SJCRH30 (cell line): ENCODE measurements at regions not wholly inside any gene's neighbourhood (a gene's known extent, or its start where the extent isn't known, plus 50 kb on each side); places are given as distances from the start of the nearest gene placed in this dataset.

Experiments
- DNase-seq, 2 experiments: peaks; one replicate each; pipeline ENCODE4 v3.0.0-alpha.2; 2015 to 2020
- H3K27ac ChIP-seq: fragments of 250-450 bp; sonication (Bioruptor Pico); 2 replicates; pipeline ENCODE4 v1.5.1; 2020; ENCODE audit warnings: mild to moderate bottlenecking, moderate library complexity
- H3K27me3 ChIP-seq: fragments of 250-450 bp; sonication (Bioruptor Pico); 2 replicates; pipeline ENCODE4 v1.5.1; 2020; ENCODE audit warnings: mild to moderate bottlenecking, moderate library complexity
- H3K36me3 ChIP-seq: fragments of 250-450 bp; sonication (Bioruptor Pico); 2 replicates; pipeline ENCODE4 v1.5.1; 2020; ENCODE audit warnings: mild to moderate bottlenecking, moderate library complexity
- H3K4me1 ChIP-seq: fragments of 250-450 bp; sonication (Bioruptor Pico); 2 replicates; pipeline ENCODE4 v1.5.1; 2020; ENCODE audit warnings: mild to moderate bottlenecking, moderate library complexity
- H3K4me3 ChIP-seq: fragments of 250-450 bp; sonication (Bioruptor Pico); 2 replicates; pipeline ENCODE4 v1.5.1; 2020; ENCODE audit warnings: mild to moderate bottlenecking, moderate library complexity
- H3K9me3 ChIP-seq: fragments of 250-450 bp; sonication (Bioruptor Pico); replicated peaks from 2 replicates; pipeline ENCODE4 v1.5.1; 2020; ENCODE audit warnings: mild to moderate bottlenecking, moderate library complexity

- H3K36me3 ChIP-seq = no peaks in the 10 kb centered on the region
Measured at GRCh38 chr4:181350615-181351415, 892.4 kb upstream of the TENM3 start.

GRCh38 chr4:181364504-181364903 is 878.7 kb upstream of the TENM3 start:
- no peaks in the 10 kb centered on the region for H3K27me3 ChIP-seq
- DNase-seq = no peak
- no peaks in the 10 kb centered on the region for H3K4me1 ChIP-seq
- no peak overlapping the region for H3K27ac ChIP-seq
- no peaks in the 10 kb centered on the region for H3K36me3 ChIP-seq
- no peaks in the 10 kb centered on the region for H3K9me3 ChIP-seq
- no peak overlapping the region for H3K4me3 ChIP-seq

More at GRCh38 chr4:181350615-181351415, 892.4 kb upstream of the TENM3 start:
- H3K4me3 ChIP-seq = no peak overlapping the region
- no peak for DNase-seq
- no peak overlapping the region for H3K27ac ChIP-seq
- no peaks in the 10 kb centered on the region for H3K4me1 ChIP-seq
- no peaks in the 10 kb centered on the region for H3K27me3 ChIP-seq
- H3K9me3 ChIP-seq = no peaks in the 10 kb centered on the region

GRCh38 chr4:181365671-181366070 is 877.5 kb upstream of the TENM3 start:
- H3K27me3 ChIP-seq = no peaks in the 10 kb centered on the region
- no peaks in the 10 kb centered on the region for H3K9me3 ChIP-seq
- H3K27ac ChIP-seq = no peak overlapping the region
- no peak overlapping the region for H3K4me3 ChIP-seq
- no peaks in the 10 kb centered on the region for H3K36me3 ChIP-seq
- no peak for DNase-seq
- H3K4me1 ChIP-seq = no peaks in the 10 kb centered on the region

GRCh38 chr4:181372014-181372413 is 871.2 kb upstream of the TENM3 start:
- H3K36me3 ChIP-seq = no peaks in the 10 kb centered on the region
- H3K27me3 ChIP-seq = no peaks in the 10 kb centered on the region
- no peaks in the 10 kb centered on the region for H3K4me1 ChIP-seq
- no peak overlapping the region for H3K4me3 ChIP-seq
- DNase-seq = no peak
- H3K27ac ChIP-seq = no peak overlapping the region
- no peaks in the 10 kb centered on the region for H3K9me3 ChIP-seq

- no peak overlapping the region for H3K4me3 ChIP-seq
- H3K9me3 ChIP-seq = no peaks in the 10 kb centered on the region
- no peak for DNase-seq
- H3K27ac ChIP-seq = no peak overlapping the region
- H3K36me3 ChIP-seq = no peaks in the 10 kb centered on the region
- H3K27me3 ChIP-seq = no peaks in the 10 kb centered on the region
- H3K4me1 ChIP-seq = no peaks in the 10 kb centered on the region
Measured at GRCh38 chr4:181376058-181376457, 867.1 kb upstream of the TENM3 start.

- Histone ChIP-seq H3K9me3 (no peaks in the 10 kb centered on the region), H3K4me3 (no peak overlapping the region), H3K27ac (no peak overlapping the region), H3K4me1 (no peaks in the 10 kb centered on the region), H3K27me3 (no peaks in the 10 kb centered on the region), H3K36me3 (no peaks in the 10 kb centered on the region)
- no peak for DNase-seq
Measured at GRCh38 chr4:181388061-181388460, 855.1 kb upstream of the TENM3 start.

GRCh38 chr4:181416966-181417365 is 826.2 kb upstream of the TENM3 start:
- Histone ChIP-seq H3K4me3 (no peak overlapping the region), H3K36me3 (no peaks in the 10 kb centered on the region), H3K9me3 (no peaks in the 10 kb centered on the region), H3K27ac (no peak overlapping the region), H3K27me3 (no peaks in the 10 kb centered on the region), H3K4me1 (no peaks in the 10 kb centered on the region)
- peak in 1 of 2 experiments; percentile 5 for DNase-seq

GRCh38 chr4:181418496-181418895 is 824.7 kb upstream of the TENM3 start:
- no peaks in the 10 kb centered on the region for H3K36me3 ChIP-seq
- no peak overlapping the region for H3K27ac ChIP-seq
- no peaks in the 10 kb centered on the region for H3K9me3 ChIP-seq
- H3K4me1 ChIP-seq = no peaks in the 10 kb centered on the region
- H3K4me3 ChIP-seq = no peak overlapping the region
- no peaks in the 10 kb centered on the region for H3K27me3 ChIP-seq
- DNase-seq = no peak

GRCh38 chr4:181420950-181421349 is 822.3 kb upstream of the TENM3 start:
- no peaks in the 10 kb centered on the region for H3K9me3 ChIP-seq
- no peak for DNase-seq
- H3K4me1 ChIP-seq = no peaks in the 10 kb centered on the region

GRCh38 chr4:181424362-181425016 is 818.7 kb upstream of the TENM3 start:
- H3K27me3 ChIP-seq = no peaks in the 10 kb centered on the region
- no peak overlapping the region for H3K4me3 ChIP-seq
- H3K4me1 ChIP-seq = no peaks in the 10 kb centered on the region
- no peak overlapping the region for H3K27ac ChIP-seq
- H3K36me3 ChIP-seq = no peaks in the 10 kb centered on the region
- H3K9me3 ChIP-seq = no peaks in the 10 kb centered on the region
- no peak for DNase-seq

More at GRCh38 chr4:181420950-181421349, 822.3 kb upstream of the TENM3 start:
- H3K27me3 ChIP-seq = no peaks in the 10 kb centered on the region
- H3K27ac ChIP-seq = no peak overlapping the region
- no peak overlapping the region for H3K4me3 ChIP-seq
- no peaks in the 10 kb centered on the region for H3K36me3 ChIP-seq

GRCh38 chr4:181427076-181427475 is 816.1 kb upstream of the TENM3 start:
- Histone ChIP-seq H3K9me3 (no peaks in the 10 kb centered on the region), H3K4me3 (no peak overlapping the region), H3K27ac (no peak overlapping the region), H3K4me1 (no peaks in the 10 kb centered on the region), H3K27me3 (no peaks in the 10 kb centered on the region), H3K36me3 (no peaks in the 10 kb centered on the region)
- DNase-seq = no peak

GRCh38 chr4:181431006-181431405 is 812.2 kb upstream of the TENM3 start:
- Histone ChIP-seq H3K4me3 (no peak overlapping the region), H3K27me3 (no peaks in the 10 kb centered on the region), H3K36me3 (no peaks in the 10 kb centered on the region), H3K9me3 (no peaks in the 10 kb centered on the region), H3K4me1 (no peaks in the 10 kb centered on the region), H3K27ac (no peak overlapping the region)
- no peak for DNase-seq

GRCh38 chr4:181431661-181432060 is 811.5 kb upstream of the TENM3 start:
- H3K36me3 ChIP-seq = no peaks in the 10 kb centered on the region
- H3K4me1 ChIP-seq = no peaks in the 10 kb centered on the region
- no peaks in the 10 kb centered on the region for H3K27me3 ChIP-seq
- H3K27ac ChIP-seq = no peak overlapping the region
- H3K4me3 ChIP-seq = no peak overlapping the region
- no peak for DNase-seq
- no peaks in the 10 kb centered on the region for H3K9me3 ChIP-seq

GRCh38 chr4:181432335-181432734 is 810.9 kb upstream of the TENM3 start:
- Histone ChIP-seq H3K27ac (no peak overlapping the region), H3K27me3 (no peaks in the 10 kb centered on the region), H3K36me3 (no peaks in the 10 kb centered on the region), H3K9me3 (no peaks in the 10 kb centered on the region), H3K4me1 (no peaks in the 10 kb centered on the region), H3K4me3 (no peak overlapping the region)
- DNase-seq = no peak

- Histone ChIP-seq H3K4me1 (no peaks in the 10 kb centered on the region), H3K36me3 (no peaks in the 10 kb centered on the region), H3K4me3 (no peak overlapping the region), H3K9me3 (no peaks in the 10 kb centered on the region), H3K27me3 (no peaks in the 10 kb centered on the region), H3K27ac (no peak overlapping the region)
- DNase-seq = no peak
Measured at GRCh38 chr4:181437895-181438294, 805.3 kb upstream of the TENM3 start.

GRCh38 chr4:181438641-181439040 is 804.6 kb upstream of the TENM3 start:
- Histone ChIP-seq H3K27ac (no peak overlapping the region), H3K36me3 (no peaks in the 10 kb centered on the region), H3K9me3 (no peaks in the 10 kb centered on the region), H3K4me3 (no peak overlapping the region), H3K4me1 (no peaks in the 10 kb centered on the region), H3K27me3 (no peaks in the 10 kb centered on the region)
- no peak for DNase-seq
